Thymus (tissue), 11 donors: ENCODE measurements at regions not wholly inside any gene's neighbourhood (a gene's known extent, or its start where the extent isn't known, plus 50 kb on each side); places are given as distances from the start of the nearest gene placed in this dataset.
"Not testable (repeated sequence)": the region's sequence is repeated elsewhere in the genome, so short reads cannot be mapped to it uniquely, and the experiment has no call there.

Experiments
- DNase-seq, 9 donors: peaks; one replicate each; pipeline ENCODE4 v3.0.0-alpha.2; 2013; ENCODE audit warnings: low spot score in 9 of 9, low read depth in 6 of 9, missing footprints in 1 of 9
- H3K27ac ChIP-seq, 2 donors: one replicate each; pipeline ENCODE4 v1.5.1; 2013; ENCODE audit warnings: control low read depth in 1 of 2, low read depth in 1 of 2, low read length in 1 of 2, mild to moderate bottlenecking in 1 of 2, moderate library complexity in 1 of 2
- H3K27me3 ChIP-seq, 2 donors: one replicate each; pipeline ENCODE4 v1.5.1; 2013; ENCODE audit warnings: low read length in 1 of 2; ENCODE audit not compliant: control insufficient read depth in 2 of 2, insufficient read depth in 1 of 2
- H3K36me3 ChIP-seq, 2 donors: one replicate each; pipeline ENCODE4 v1.5.1; 2013; ENCODE audit warnings: low read length in 1 of 2, mild to moderate bottlenecking in 1 of 2, moderate library complexity in 1 of 2; ENCODE audit not compliant: control insufficient read depth in 2 of 2, insufficient read depth in 2 of 2
- H3K4me1 ChIP-seq, 2 donors: one replicate each; pipeline ENCODE4 v1.5.1; 2013; ENCODE audit warnings: low read length in 2 of 2; ENCODE audit not compliant: control insufficient read depth in 2 of 2, insufficient read depth in 2 of 2
- H3K4me3 ChIP-seq, 2 donors: one replicate each; pipeline ENCODE4 v1.5.1; 2013; ENCODE audit warnings: low read length in 2 of 2, control low read depth in 1 of 2, mild to moderate bottlenecking in 1 of 2
- H3K9me3 ChIP-seq, 2 donors: one replicate each; pipeline ENCODE4 v1.5.1; 2013; ENCODE audit warnings: low read length in 1 of 2, mild to moderate bottlenecking in 1 of 2; ENCODE audit not compliant: control insufficient read depth in 2 of 2, insufficient read depth in 1 of 2
- WGBS: extraction: QIAGEN DNeasy Blood & Tissue Kit; methylation state at CpG from one replicate; pipeline ENCODE4 v1.1.7; 2013; 5-methylcytosine and 5-hydroxymethylcytosine counted together
- donor health status: healthy.

DNA sequence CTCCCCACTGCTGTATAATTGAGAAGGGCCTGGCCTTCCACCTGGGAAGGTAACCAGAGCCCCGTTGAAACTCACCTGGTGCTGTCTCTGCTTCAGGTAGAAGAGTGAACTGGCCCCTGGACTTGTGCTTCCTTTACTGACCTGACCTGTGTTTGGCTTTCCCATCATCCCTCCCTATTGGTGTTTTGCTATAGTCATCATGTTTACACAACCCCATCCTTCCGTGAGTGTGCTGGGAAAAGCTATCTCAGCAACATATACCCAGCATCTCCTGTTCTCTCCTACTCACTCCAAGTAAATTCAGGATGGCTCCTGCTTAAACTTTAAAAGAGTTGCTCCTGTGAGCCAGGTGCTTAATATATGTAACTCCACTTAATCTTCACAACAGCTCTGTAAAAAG, 77.2 kb upstream of the TSC22D2 start:
- no peaks in the 10 kb centered on the region for H3K4me1 ChIP-seq
- 96% methylated on average over 2 of the region's 2 CpGs for WGBS
- DNase-seq, result no peak
- H3K27me3 ChIP-seq, result no peaks in the 10 kb centered on the region
- no peaks in the 10 kb centered on the region for H3K36me3 ChIP-seq
- H3K4me3 ChIP-seq, result no peak overlapping the region
- no peaks in the 10 kb centered on the region for H3K9me3 ChIP-seq
- H3K27ac ChIP-seq, result no peak overlapping the region

GRCh38 chr3:150330174-150330573, 77.9 kb upstream of the TSC22D2 start:
- no peak for DNase-seq
- no peaks in the 10 kb centered on the region for H3K36me3 ChIP-seq
- H3K4me3 ChIP-seq, result no peak overlapping the region
- WGBS, result 96% methylated on average over 2 of the region's 2 CpGs
- no peaks in the 10 kb centered on the region for H3K27me3 ChIP-seq
- no peak overlapping the region for H3K27ac ChIP-seq
- H3K9me3 ChIP-seq, result no peaks in the 10 kb centered on the region
- no peaks in the 10 kb centered on the region for H3K4me1 ChIP-seq

DNA sequence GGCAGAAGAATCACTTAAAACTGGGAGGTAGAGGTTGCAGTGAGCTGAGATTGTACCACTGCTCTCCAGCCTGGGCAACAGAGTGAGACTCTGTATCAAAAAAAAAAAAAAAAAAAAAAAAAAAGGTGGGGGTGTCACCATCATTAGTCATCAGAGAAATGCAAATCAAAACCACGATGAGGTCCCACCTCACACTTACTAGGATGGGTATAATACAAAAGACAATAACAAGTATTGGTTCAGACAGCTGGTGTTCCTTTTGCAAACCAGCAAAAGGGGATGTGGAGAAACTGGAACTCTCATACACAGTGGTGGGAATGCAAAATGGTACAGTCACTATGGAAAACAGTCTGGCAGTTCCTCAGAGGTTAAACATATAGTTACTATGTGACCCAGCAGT, 78.7 kb upstream of the TSC22D2 start:
- WGBS, result 92% methylated on average over 1 of the region's 1 CpG
- Histone ChIP-seq H3K27me3 (no peaks in the 10 kb centered on the region), H3K4me1 (no peaks in the 10 kb centered on the region), H3K4me3 (no peak overlapping the region), H3K27ac (no peak overlapping the region), H3K9me3 (no peaks in the 10 kb centered on the region), H3K36me3 (no peaks in the 10 kb centered on the region)
- no peak for DNase-seq

DNA sequence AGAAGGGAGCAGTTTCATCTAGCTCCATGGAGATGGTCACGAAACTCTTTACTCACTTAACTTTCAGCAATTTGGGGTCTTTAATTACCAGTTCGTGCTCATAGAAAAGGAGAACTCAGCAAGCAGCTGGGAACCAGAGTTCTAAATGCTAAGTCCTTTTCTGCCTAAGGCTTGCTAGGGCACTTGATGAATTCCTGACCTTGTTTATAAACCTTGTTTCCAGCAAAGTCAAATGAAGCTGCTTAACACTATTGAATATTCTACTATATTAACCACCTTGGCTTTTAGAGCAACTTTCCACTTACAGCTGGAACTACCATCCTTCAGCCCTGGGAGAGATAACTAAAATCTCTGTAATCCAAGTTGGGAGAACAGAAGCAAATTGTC, 79.5 kb upstream of the TSC22D2 start:
- Histone ChIP-seq H3K27me3 (no peaks in the 10 kb centered on the region), H3K9me3 (no peaks in the 10 kb centered on the region), H3K4me1 (no peaks in the 10 kb centered on the region), H3K27ac (no peak overlapping the region), H3K4me3 (no peak overlapping the region), H3K36me3 (no peaks in the 10 kb centered on the region)
- DNase-seq, result no peak
- 96% methylated on average over 2 of the region's 2 CpGs for WGBS

GRCh38 chr3:150327678-150328653, 80.1 kb upstream of the TSC22D2 start:
- no peak for DNase-seq
- no peak overlapping the region for H3K27ac ChIP-seq
- H3K4me3 ChIP-seq, result no peak overlapping the region
- no peaks in the 10 kb centered on the region for H3K9me3 ChIP-seq
- WGBS, result 95% methylated on average over 13 of the region's 13 CpGs
- no peaks in the 10 kb centered on the region for H3K4me1 ChIP-seq
- no peaks in the 10 kb centered on the region for H3K27me3 ChIP-seq
- H3K36me3 ChIP-seq, result no peaks in the 10 kb centered on the region

DNA sequence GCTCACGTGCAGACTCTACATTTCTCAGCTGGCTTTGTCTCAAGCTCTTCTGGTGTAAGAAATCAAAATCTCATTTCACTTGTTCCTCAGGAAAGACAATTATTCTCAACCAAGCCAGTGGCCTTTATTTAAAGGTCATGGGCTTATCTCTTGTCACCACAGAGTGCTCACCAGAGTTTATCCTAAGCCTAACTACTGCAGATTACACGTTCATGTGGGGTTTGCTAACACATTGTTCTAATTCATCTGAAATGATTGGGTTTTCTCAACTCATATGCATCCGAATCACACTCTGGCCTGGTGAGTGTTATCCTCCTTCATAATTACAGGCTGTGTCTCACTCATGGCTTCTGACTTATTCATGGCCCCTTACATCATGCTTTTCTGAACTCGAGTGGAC, 83.3 kb upstream of the TSC22D2 start:
- no peak overlapping the region for H3K27ac ChIP-seq
- 95% methylated on average over 4 of the region's 4 CpGs for WGBS

GRCh38 chr3:150324245-150324644, 83.9 kb upstream of the TSC22D2 start:
- H3K27me3 ChIP-seq, result no peaks in the 10 kb centered on the region
- WGBS, result 97% methylated on average over 3 of the region's 3 CpGs
- no peak for DNase-seq
- H3K36me3 ChIP-seq, result no peaks in the 10 kb centered on the region
- H3K27ac ChIP-seq, result no peak overlapping the region
- no peaks in the 10 kb centered on the region for H3K4me1 ChIP-seq
- H3K4me3 ChIP-seq, result no peak overlapping the region
- no peaks in the 10 kb centered on the region for H3K9me3 ChIP-seq

More for the DNA sequence above, 83.3 kb upstream of the TSC22D2 start:
- Histone ChIP-seq H3K4me3 (no peak overlapping the region), H3K36me3 (no peaks in the 10 kb centered on the region), H3K27me3 (no peaks in the 10 kb centered on the region), H3K9me3 (no peaks in the 10 kb centered on the region), H3K4me1 (no peaks in the 10 kb centered on the region)
- no peak for DNase-seq

DNA sequence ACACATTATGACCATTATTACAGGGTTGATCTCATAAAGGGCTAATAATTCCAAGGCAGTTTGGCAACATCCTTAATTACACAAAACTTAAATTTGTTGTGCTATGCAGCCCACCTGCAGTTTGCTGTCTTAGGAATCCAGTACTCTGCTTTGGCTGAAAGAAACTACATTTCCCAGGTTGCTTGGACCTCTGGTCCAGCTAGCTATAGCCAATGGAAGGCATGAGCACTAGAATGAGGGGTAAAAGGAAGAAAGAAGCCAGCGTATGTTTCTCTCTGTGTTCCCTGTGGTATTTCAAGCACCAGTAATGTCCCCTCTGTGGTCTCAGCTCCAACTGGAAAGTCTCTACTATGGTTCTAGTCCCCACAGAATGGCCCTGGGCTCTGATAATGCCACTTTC, 84.3 kb upstream of the TSC22D2 start:
- DNase-seq, result no peak
- WGBS, result 94% methylated on average over 1 of the region's 1 CpG
- Histone ChIP-seq H3K4me3 (no peak overlapping the region), H3K9me3 (no peaks in the 10 kb centered on the region), H3K36me3 (no peaks in the 10 kb centered on the region), H3K4me1 (no peaks in the 10 kb centered on the region), H3K27me3 (no peaks in the 10 kb centered on the region), H3K27ac (no peak overlapping the region)

DNA sequence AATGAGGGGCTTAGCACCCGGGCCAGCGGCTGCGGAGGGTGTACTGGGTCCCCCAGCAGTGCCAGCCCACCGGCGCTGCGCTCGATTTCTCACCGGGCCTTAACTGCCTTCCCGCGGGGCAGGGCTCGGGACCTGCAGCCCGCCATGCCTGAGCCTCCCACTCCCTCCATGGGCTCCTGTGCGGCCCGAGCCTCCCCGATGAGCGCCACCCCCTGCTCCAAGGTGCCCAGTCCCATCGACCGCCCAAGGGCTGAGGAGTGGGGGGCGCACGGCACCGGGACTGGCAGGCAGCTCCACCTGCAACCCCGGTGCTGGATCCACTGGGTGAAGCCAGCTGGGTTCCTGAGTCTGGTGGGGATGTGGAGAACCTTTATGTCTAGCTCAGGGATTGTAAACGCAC, 85.0 kb upstream of the TSC22D2 start:
- WGBS, result 96% methylated on average over 23 of the region's 23 CpGs

More for the DNA sequence above, 85.0 kb upstream of the TSC22D2 start:
- not testable (repeated sequence) for H3K36me3 ChIP-seq, H3K27ac ChIP-seq, H3K4me3 ChIP-seq, H3K4me1 ChIP-seq, H3K27me3 ChIP-seq, DNase-seq, H3K9me3 ChIP-seq
